GM23248 (cell line): ENCODE measurements at regions not wholly inside any gene's neighbourhood (a gene's known extent, or its start where the extent isn't known, plus 50 kb on each side); places are given as distances from the start of the nearest gene placed in this dataset.

Experiments used
- DNase-seq: peaks from one replicate; pipeline ENCODE4 v3.0.0-alpha.2; 2015
- H2AFZ ChIP-seq: fragments of 200-600 bp; sonication (generic); 2 replicates; pipeline ENCODE4 v1.6.1; 2016; ENCODE audit warnings: antibody characterized with exemption
- H3F3A ChIP-seq: fragments of 200-600 bp; sonication (generic); 2 replicates; pipeline ENCODE4 v1.6.1; 2016; ENCODE audit warnings: mild to moderate bottlenecking, antibody characterized with exemption, mixed run types; ENCODE audit not compliant: insufficient read depth
- H3K27ac ChIP-seq: fragments of 200-600 bp; sonication (generic); 2 replicates; pipeline ENCODE4 v1.5.1; 2016; ENCODE audit warnings: mild to moderate bottlenecking
- H3K27me3 ChIP-seq: fragments of 200-600 bp; sonication (generic); replicated peaks from 2 replicates; pipeline ENCODE4 v1.6.1; 2016; ENCODE audit warnings: mild to moderate bottlenecking; ENCODE audit not compliant: insufficient read depth
- H3K36me3 ChIP-seq: fragments of 200-600 bp; sonication (generic); 2 replicates; pipeline ENCODE4 v1.6.1; 2016; ENCODE audit warnings: low read depth, mild to moderate bottlenecking
- H3K4me1 ChIP-seq: fragments of 200-600 bp; sonication (generic); 2 replicates; pipeline ENCODE4 v1.6.1; 2016; ENCODE audit warnings: mild to moderate bottlenecking; ENCODE audit not compliant: insufficient read depth
- H3K4me2 ChIP-seq: fragments of 200-600 bp; sonication (generic); one replicate; pipeline ENCODE4 v1.6.1; 2016; ENCODE audit warnings: mild to moderate bottlenecking; ENCODE audit not compliant: unreplicated experiment
- H3K4me3 ChIP-seq: fragments of 200-600 bp; sonication (generic); 2 replicates; pipeline ENCODE4 v1.5.1; 2016; ENCODE audit warnings: mild to moderate bottlenecking
- H3K79me2 ChIP-seq: fragments of 200-600 bp; sonication (generic); 2 replicates; pipeline ENCODE4 v1.6.1; 2016; ENCODE audit warnings: mild to moderate bottlenecking; ENCODE audit not compliant: insufficient read depth
- H3K9ac ChIP-seq: fragments of 200-600 bp; sonication (generic); 2 replicates; pipeline ENCODE4 v1.6.1; 2016; ENCODE audit warnings: mild to moderate bottlenecking
- H3K9me2 ChIP-seq: fragments of 200-600 bp; sonication (generic); 2 replicates; pipeline ENCODE4 v1.6.1; 2016; ENCODE audit warnings: mixed run types, mild to moderate bottlenecking, moderate library complexity; ENCODE audit not compliant: insufficient read depth
- H3K9me3 ChIP-seq: fragments of 200-600 bp; sonication (generic); one replicate; pipeline ENCODE4 v1.6.1; 2017; ENCODE audit warnings: low read depth
- H4K20me1 ChIP-seq: fragments of 200-600 bp; sonication (generic); 2 replicates; pipeline ENCODE4 v1.6.0; 2016; ENCODE audit not compliant: insufficient read depth
- EZH2 ChIP-seq: fragments of 200-600 bp; sonication (generic); IDR thresholded peaks from 2 replicates; pipeline ENCODE4 v1.6.1; 2018; ENCODE audit warnings: antibody characterized with exemption, mild to moderate bottlenecking; ENCODE audit not compliant: insufficient read depth, poor library complexity, severe bottlenecking
- EZH2phosphoT487 ChIP-seq: fragments of 200-600 bp; sonication (generic); IDR thresholded peaks from 2 replicates; pipeline ENCODE4 v1.6.1; 2018; ENCODE audit warnings: antibody characterized with exemption, moderate library complexity, mild to moderate bottlenecking, low read depth; ENCODE audit not compliant: insufficient read depth
- WGBS, 2 experiments: methylation state at CpG; one replicate each; pipeline ENCODE4 v1.1.6; 2015 to 2017; ENCODE audit warnings: low lambda C conversion rate in 2 of 2, low coverage in 1 of 2; ENCODE audit errors: missing lambda C conversion rate in 2 of 2; 5-methylcytosine and 5-hydroxymethylcytosine counted together
- in situ Hi-C: fragments of 300-500 bp; cut with MboI; formaldehyde crosslinking; loops from 2 replicates; pipeline ENCODE4 v1.15.0; 2020

DNA sequence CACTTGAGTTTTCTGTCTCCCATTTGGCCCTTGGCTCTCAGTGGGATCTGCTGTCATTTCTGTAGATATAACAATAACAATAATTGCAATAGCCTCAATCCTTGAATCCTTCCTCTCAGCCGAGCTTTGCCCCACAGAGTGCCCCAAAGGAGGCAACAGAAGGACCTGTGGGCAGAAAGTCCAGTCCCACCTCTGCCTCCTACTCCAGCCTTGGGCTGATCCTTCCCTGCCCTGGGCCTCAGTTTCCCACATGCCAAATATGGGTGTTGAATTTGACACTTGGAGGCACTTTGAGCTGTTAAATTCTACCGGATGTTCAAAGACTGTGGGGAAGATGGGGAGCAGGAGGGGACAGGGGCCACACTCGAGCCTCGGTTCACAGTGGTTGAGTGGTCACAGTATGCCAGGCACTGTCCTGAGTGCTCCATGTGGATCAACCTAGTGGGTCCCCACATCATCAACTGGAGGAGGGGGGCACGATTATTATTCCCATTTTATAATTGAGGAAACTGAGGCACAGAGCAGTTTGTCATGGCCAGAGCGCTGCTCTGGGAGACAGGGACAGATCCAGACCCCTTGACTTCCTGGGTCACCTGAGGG, 307.1 kb downstream of the MATN1 start:
- no peak overlapping the region for H3K27ac ChIP-seq
- no peak overlapping the region for H3K9ac ChIP-seq
- no peak overlapping the region for H3K4me3 ChIP-seq
- H3K9me3 ChIP-seq = no peaks in the 10 kb centered on the region
- H3K79me2 ChIP-seq = no peaks in the 10 kb centered on the region
- no peak for TF ChIP-seq EZH2phosphoT487
- no peak for TF ChIP-seq EZH2
- H2AFZ ChIP-seq = no peak overlapping the region
- no peaks in the 10 kb centered on the region for H3K4me1 ChIP-seq
- H3F3A ChIP-seq = no peaks in the 10 kb centered on the region
- H3K36me3 ChIP-seq = no peaks in the 10 kb centered on the region
- in situ Hi-C loops = no loop called here
- no peak overlapping the region for H3K4me2 ChIP-seq
- 48 to 49% methylated on average over 6 of the region's 6 CpGs for WGBS, 2 experiments
- H4K20me1 ChIP-seq = no peaks in the 10 kb centered on the region
- H3K27me3 ChIP-seq = peaks cover 4% of the 10 kb centered on the region; the same call in 1 of the 2 replicates
- no peaks in the 10 kb centered on the region for H3K9me2 ChIP-seq
- DNase-seq = no peak

GRCh38 chr1:30415171-30415940, 308.0 kb downstream of the MATN1 start:
- no peak overlapping the region for H3K4me3 ChIP-seq
- no peak overlapping the region for H2AFZ ChIP-seq
- H4K20me1 ChIP-seq = no peaks in the 10 kb centered on the region
- DNase-seq = no peak
- no peak overlapping the region for H3K4me2 ChIP-seq
- WGBS, 2 experiments = 83% methylated on average over 7 of the region's 7 CpGs
- no peaks in the 10 kb centered on the region for H3K4me1 ChIP-seq
- no peaks in the 10 kb centered on the region for H3K79me2 ChIP-seq
- H3K27ac ChIP-seq = no peak overlapping the region
- in situ Hi-C loops = no loop called here
- no peak for TF ChIP-seq EZH2phosphoT487
- TF ChIP-seq EZH2 = no peak
- no peaks in the 10 kb centered on the region for H3K36me3 ChIP-seq
- H3K9ac ChIP-seq = no peak overlapping the region
- H3F3A ChIP-seq = no peaks in the 10 kb centered on the region
- H3K9me3 ChIP-seq = no peaks in the 10 kb centered on the region
- H3K27me3 ChIP-seq = peaks cover 4% of the 10 kb centered on the region; the same call in 1 of the 2 replicates
- H3K9me2 ChIP-seq = no peaks in the 10 kb centered on the region

DNA sequence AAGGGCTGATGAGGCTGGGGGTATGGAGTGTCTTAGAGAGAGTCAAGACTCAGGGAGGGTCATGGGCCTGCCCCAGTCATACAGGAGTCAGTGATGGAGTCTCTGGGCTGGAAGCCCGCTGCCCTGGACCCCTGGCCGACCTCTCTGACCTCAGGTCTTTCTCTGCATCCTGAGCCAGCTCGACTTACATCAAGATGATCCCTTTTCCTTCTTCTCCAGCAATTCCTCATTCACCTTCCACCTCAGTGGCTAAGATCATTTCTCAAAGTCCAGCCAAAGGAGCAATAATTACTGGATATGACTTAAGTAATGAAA, 308.6 kb downstream of the MATN1 start:
- H4K20me1 ChIP-seq = no peaks in the 10 kb centered on the region
- no peaks in the 10 kb centered on the region for H3K9me3 ChIP-seq
- in situ Hi-C loops = no loop called here
- WGBS, 2 experiments = 44 to 70% methylated on average over 3 of the region's 3 CpGs
- H3K79me2 ChIP-seq = no peaks in the 10 kb centered on the region
- H3K36me3 ChIP-seq = no peaks in the 10 kb centered on the region
- no peak for DNase-seq
- H3K27me3 ChIP-seq = peaks cover 4% of the 10 kb centered on the region; the same call in 1 of the 2 replicates
- no peak overlapping the region for H2AFZ ChIP-seq
- no peaks in the 10 kb centered on the region for H3K4me1 ChIP-seq
- no peak overlapping the region for H3K4me3 ChIP-seq
- H3K9me2 ChIP-seq = no peaks in the 10 kb centered on the region
- TF ChIP-seq EZH2 (no peak), EZH2phosphoT487 (no peak)
- no peak overlapping the region for H3K4me2 ChIP-seq
- no peak overlapping the region for H3K27ac ChIP-seq
- no peaks in the 10 kb centered on the region for H3F3A ChIP-seq
- no peak overlapping the region for H3K9ac ChIP-seq

DNA sequence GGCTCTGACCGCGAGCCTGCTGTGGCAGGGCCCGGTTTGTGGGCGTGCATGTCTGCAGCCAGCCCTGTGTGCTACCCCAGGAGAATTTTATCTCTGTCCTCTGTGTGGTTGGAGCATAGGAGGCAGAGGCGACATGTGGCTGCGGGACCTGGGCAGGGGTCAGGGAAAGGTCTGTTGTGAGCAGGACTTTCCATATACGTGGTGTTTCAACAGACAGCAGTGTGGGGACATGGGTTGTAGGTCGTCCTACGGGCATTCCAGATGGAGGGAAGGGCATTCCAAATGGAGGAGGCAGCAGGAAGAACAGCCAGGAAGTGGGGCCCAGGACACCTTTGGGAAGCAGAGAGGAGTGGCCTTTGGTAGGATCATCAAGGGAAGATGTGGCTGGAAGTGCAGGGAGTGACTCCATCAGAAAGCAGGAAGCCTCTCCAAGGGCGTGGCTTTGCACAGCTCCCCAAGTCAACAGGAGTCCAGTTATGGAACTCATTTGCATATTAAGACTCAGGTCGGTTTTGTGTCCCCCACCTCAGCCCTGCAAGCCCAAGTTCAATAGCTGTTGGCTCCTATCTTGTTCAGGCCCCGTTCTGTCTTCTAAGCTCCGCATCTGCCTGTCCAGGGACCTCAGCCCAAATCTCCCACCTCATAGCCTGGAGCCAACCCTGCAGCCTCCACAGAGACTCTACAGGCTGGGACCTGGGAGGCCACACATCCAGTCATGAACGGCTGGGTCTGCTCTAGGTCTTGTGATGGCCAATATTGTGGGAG, 309.1 kb downstream of the MATN1 start:
- Histone ChIP-seq H2AFZ (no peak overlapping the region), H3K79me2 (no peaks in the 10 kb centered on the region), H3K9me2 (no peaks in the 10 kb centered on the region), H3F3A (no peaks in the 10 kb centered on the region), H3K4me2 (no peak overlapping the region), H3K9me3 (no peaks in the 10 kb centered on the region), H3K9ac (no peak overlapping the region), H4K20me1 (no peaks in the 10 kb centered on the region), H3K27ac (no peak overlapping the region), H3K27me3 (peaks cover 4% of the 10 kb centered on the region; the same call in 1 of the 2 replicates), H3K4me1 (no peaks in the 10 kb centered on the region), H3K4me3 (no peak overlapping the region), H3K36me3 (no peaks in the 10 kb centered on the region)
- no peak for DNase-seq
- in situ Hi-C loops = no loop called here
- WGBS, 2 experiments = 79 to 85% methylated on average over 14 of the region's 14 CpGs
- TF ChIP-seq EZH2phosphoT487 = no peak
- no peak for TF ChIP-seq EZH2
